SK-N-MC (cell line): ENCODE measurements at regions not wholly inside any gene's neighbourhood (a gene's known extent, or its start where the extent isn't known, plus 50 kb on each side); places are given as distances from the start of the nearest gene placed in this dataset.

Source experiments
- EZH2 ChIP-seq: fragments of 200-600 bp; sonication (generic); IDR thresholded peaks from one replicate; pipeline ENCODE4 v1.6.1; 2017; ENCODE audit warnings: antibody characterized with exemption
- FOXP2 ChIP-seq: optimal IDR thresholded peaks from 2 replicates; pipeline ENCODE3; 2011; ENCODE audit warnings: mild to moderate bottlenecking, moderate library complexity; ENCODE audit not compliant: insufficient read depth; ENCODE audit errors: extremely low read length, control extremely low read depth
- POLR2AphosphoS5 ChIP-seq: IDR thresholded peaks from 2 replicates; pipeline ENCODE4 v1.6.1; 2012; ENCODE audit warnings: mild to moderate bottlenecking, low read depth, low read length, borderline replicate concordance

- no peak for TF ChIP-seq EZH2
- TF ChIP-seq POLR2AphosphoS5, result no peak
- no peak for TF ChIP-seq FOXP2
These were observed 93.5 kb upstream of the PTHLH start for GRCh38 chr12:28065889-28066630.
